ENCODE measurements at regions not wholly inside any gene's neighbourhood (a gene's known extent, or its start where the extent isn't known, plus 50 kb on each side); places are given as distances from the start of the nearest gene placed in this dataset.

DNA sequence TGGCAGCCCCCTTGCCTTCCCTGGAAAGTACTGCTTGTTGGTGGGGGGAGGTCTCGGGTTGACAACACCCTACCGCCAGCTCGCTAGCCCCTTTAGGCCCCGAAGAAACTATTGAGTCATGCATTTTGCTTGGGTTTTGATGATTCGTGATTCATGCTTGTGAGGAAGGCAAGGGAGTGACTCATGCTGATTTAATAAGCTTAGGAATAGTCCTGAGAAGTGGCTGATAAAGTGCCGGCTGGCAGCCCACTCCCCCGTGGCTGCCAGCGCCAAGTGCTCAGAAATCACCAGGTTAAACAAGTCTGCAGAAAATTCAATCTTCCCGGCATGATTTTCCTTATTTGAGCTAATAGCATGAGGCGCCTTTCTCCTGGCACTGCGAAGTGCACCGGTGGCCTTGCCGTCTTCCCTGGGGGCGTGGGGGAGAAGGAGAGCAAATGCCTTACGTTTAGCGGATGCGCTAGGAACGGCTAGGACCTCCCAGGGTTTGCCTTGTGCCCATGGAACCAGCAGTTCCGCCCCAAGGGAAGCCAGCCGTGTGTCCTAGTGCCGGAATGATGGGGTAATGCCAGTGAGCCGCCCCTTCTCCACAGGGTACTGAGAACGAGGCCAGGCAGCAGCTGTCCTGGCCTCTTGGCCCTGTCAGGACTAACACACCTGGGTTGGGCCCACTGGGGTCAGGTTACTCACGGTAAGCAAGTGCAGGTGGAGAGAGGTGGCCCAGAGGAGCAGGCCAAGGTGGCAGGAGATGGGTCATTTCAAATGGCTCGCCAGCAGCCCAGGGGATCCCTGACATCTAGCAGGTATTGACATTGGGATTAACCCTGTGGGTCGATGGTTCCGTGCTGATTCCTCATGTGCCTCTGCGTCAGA lies 151.9 kb downstream of the MACROH2A1 start:
- DNase-seq = no peak

DNA sequence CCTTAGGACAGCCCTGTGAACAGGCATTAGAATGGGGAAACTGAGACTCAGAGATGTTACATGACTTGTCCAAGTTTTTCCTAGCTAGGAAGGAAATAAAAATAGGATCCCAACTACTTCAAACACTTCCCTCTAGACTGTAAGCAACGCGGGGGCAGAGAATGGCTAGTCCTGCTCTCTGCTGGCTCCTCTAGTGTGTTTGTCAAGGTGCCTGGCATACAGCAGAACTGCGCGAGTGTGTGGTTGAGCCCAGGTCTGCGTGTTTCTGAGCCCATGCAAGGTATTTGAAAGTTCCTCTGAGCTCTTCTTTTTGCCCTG lies 152.5 kb downstream of the MACROH2A1 start:
- DNase-seq = no peak

DNA sequence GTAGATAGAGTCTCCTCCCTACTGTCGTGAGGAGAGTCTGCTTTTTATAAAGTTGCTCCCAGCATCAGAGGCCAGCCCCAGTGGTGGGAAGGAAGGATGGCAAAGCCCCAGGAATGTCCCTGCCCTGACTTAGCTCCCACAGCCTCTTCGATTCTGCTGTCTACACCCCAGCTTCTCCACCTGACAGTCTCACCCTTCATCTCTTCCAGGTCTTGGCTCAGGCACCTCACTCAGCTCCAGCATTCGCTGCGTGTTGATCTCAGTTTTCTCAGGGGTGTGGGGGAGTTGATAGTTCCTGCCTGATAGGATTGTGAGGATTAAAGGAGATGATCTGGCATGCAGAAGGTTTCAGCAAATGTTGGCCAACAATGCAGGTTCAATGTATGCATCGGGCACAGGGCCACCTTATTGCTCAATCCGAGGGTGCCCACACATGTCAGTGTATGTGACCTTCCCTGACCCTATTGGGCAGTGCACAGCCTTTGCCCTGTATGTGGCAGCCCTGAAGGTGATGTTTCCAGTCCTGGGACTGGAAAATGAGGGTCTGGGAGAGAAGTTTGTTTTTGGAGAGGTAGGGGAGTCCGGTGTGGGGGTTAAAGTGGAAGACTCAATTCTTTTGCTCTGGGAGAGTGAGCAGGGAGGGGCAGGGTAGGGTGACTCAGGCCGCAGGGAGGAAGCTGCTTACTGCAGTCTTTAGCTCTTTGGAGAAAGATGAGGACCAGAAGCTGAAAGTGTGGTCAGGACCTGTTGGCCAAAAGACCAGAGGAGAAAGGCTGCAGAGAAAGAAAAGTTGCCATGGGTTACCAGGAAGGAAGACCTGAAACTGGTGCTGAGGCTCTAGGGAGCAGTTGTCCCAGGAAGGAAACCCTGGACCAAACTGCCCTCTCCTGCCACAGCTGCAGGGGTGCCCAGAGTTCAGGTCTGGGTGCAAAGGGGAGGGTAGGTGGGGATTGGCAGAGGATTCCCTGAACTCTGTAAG lies 153.2 kb downstream of the MACROH2A1 start:
- no peak for DNase-seq

DNA sequence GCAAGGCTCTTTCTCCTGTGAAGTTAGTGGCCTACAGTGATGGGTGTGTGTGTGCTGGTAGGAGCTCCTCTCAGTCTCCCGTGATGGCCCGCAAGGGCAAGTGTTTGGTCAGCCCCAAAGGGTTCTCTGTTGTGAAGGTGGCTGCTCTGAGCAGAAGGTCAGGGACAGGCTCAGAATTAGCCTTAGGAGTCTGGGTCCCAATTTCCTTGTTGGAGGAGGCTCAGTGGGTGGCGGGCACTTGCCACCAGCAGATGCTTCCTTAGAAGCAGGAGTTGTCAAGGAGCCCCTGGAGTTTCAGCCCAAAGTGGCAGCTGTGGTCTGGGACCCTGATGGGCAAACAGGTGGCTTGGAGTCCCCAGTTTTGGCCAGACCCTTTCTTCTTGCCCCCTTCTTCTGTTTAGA lies 154.4 kb downstream of the MACROH2A1 start:
- DNase-seq = no peak

DNA sequence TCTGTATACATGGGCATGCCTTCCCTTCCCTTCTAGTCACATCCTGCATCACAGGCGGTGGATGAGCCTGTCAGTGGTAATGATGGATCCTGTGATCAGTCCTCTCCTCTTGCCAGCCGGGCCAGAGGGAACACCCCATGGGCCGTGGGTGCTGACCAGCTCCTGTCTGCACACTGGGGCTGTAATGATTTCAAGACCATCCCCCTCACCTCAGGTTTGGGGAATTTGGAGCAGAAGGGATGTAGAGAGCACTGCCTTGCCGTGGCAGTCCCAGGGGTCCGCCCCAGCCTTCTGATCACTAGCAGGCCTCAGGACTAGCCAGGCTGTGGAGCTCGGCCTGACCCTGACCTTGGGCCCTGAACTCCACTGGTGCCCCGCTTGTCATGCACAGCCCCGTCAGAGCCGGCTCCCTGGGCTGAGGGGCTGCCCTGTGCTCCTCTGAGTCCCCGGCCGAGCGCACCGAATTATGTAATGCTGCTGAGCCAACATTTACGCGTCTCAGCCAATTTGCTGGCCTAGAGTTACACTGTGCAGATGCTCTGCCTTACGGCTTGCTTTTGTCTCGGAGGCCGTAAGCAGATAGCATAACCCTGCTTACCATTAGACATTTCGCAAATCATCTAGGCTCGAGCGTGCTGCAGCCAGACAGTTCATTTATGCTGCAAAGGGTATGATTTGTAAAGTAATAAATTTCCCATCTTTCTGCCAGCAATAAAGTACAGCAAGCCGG lies 155.3 kb downstream of the MACROH2A1 start:
- no peak for DNase-seq

DNA sequence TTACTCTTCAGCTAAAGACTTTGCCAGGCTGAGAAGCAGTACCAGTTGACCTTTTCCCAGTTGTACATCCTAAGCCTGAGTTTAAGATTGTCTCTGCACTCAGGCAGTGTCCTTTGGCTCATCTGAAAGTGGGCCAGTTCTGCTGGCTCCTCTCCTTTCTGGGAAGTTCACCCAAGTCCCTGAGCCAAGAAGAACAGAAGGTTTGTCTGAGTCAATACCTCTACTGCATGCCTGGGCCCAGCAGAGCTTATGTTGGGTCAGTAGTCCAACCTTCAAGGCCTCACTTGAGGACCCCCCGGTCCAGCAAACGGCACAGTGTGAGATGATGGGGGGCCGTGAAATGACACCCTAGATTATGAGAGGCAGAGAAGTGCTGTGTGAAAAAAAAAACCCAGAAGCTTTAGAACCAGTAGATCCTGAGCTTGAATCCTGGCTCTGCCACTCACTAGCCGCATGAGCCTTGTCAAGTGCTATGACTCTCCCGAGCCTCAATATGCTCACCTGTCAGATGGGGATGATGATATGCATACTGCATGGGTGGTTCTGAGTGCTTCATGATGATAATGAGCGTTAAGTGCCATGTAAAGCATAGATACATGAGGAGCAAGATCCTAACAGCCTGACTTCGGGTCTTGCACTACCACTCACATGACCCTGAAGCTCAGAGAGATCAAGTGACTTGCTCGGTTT lies 156.0 kb downstream of the MACROH2A1 start:
- no peak for DNase-seq

DNA sequence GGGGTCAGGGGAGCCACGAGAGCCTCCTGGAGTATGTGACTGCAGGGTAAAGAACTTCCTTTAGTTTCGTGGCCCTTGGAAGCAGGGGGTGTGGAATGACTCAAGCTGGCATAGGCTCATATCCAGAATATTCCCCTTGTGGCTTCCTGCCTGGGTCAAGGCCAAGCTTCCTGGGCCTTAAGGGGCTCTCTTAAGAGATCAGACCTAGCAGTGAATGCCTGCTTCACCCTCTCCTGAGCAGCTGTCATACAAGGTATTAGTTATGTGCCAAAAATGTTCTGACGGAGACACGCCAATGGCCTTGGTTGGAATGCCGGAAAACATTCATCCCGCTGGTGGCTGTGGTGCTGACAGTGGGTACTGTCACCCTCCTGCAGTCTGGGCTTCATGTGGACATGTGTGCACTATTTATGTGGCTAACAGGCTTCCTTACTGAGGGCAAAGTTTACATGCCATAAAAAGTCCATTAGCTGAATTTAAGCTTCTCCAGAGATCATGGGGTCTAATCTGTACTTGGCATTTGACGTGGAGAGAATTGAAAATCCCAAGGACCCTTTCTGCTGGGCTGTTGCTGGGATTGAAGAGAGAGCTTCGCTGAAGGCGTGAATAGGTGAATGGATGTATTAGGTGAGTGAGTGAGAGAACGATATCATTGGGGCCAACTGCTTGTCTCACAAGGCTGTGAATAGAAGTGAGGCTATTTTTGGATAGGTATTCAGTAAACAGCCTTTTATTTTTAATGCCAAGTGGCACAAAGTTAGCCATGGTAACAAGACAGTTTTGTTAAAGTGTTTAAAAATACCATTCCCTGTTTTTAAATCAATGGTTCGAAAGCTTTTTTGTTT lies 156.8 kb downstream of the MACROH2A1 start:
- no peak for DNase-seq

DNA sequence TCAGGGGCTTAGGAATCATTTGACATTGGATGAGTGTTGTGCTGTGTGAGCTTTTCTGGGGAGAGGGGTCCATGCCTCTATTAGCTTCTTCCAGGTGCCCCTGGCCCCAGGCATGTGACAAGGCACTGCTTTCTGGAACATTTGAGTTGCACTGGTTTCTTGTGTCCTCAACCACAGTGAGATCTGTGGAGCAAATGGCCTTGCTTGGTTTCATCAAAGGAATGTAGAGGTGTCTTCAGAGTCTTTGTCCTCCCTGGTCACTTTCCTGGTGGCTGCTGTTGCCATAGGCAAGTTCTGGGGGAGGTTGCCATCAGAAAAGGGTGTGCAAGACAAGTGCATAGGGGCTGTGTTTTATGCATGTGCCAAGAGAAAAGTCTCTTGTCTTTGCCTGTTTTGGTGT lies 157.5 kb downstream of the MACROH2A1 start:
- no peak for DNase-seq

DNA sequence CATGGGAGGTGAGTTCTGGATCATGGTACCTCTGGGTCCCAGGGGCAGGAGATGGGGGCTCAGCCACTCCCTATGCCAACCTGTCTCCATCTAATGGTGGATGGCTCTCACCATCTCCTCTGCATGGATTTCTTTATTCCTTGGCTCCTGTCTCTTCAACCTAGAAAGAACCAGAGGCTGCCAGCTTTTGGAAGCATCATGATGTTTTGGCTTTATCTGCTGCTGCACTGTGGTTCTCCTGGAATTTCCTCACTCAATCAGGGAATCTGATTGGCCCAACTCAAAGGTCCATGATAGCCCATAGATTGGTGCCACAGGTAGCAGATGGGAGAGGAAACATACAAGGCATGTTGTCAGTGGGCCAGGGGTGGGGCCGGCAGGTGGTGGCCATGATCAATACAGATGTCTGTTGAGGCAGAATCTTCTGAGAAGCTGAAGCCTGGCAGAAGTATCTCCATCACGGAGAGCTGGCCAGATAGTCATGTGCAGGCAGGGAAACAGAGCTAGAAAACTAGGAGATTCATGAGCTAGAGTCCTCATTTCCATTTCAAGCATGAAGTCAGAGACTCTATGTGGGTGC lies 158.2 kb downstream of the MACROH2A1 start:
- no peak for DNase-seq

DNA sequence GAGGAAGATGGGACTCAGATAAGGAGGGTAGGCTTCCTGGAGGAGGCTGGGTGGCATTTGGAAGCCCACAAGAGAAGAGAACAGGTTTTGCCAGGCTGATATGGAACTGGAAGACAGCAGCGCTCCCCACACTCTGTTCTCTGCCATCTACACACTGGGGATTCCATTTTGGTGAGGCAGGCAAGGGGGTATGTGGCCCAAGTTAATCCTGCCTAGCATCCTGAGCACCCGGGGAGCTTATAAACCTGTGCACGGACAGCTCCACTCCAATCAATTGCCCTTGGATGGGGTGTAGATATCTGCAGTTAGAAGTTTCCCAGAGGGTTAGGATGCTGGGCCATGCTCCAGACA lies 158.8 kb downstream of the MACROH2A1 start:
- DNase-seq = no peak

DNA sequence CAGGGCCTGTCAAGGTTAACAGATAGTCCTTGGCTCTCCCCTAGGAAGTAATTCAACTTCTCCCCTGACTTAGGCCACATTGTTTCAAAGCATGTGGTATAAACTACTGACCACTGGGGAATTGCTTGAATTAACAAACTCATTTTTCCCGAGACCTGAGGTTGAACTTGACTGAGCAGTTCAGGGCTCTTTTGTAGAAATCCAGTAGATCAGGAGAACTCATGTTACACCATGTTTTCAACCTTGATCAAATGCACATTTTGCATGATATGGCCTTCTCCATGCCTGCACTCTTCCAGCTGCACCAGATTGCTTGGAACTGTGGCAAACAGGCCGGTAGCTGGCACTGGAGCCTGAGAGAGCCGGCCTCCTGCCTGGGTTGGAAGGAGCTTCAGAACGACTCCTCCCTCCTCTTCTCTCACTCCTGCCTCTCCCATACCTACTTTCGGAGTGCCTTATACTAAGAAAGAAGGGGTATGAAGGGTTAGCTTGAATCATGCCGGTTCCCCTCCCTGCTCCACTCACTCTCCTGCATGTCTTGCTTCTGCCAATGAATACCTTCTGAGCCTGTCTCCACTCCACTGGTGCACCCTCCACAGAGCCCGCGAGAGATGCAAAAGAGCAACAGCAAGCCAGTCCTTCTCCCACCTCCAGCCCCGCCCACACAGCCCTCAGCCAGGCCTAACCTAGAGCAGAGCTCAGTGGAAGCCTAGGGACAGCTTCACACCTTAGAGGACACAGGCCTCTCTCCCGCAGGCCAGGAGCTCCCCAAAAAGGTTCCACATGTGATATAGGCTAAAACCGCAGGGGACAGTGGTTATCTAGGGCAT lies 159.4 kb downstream of the MACROH2A1 start:
- no peak for DNase-seq

DNA sequence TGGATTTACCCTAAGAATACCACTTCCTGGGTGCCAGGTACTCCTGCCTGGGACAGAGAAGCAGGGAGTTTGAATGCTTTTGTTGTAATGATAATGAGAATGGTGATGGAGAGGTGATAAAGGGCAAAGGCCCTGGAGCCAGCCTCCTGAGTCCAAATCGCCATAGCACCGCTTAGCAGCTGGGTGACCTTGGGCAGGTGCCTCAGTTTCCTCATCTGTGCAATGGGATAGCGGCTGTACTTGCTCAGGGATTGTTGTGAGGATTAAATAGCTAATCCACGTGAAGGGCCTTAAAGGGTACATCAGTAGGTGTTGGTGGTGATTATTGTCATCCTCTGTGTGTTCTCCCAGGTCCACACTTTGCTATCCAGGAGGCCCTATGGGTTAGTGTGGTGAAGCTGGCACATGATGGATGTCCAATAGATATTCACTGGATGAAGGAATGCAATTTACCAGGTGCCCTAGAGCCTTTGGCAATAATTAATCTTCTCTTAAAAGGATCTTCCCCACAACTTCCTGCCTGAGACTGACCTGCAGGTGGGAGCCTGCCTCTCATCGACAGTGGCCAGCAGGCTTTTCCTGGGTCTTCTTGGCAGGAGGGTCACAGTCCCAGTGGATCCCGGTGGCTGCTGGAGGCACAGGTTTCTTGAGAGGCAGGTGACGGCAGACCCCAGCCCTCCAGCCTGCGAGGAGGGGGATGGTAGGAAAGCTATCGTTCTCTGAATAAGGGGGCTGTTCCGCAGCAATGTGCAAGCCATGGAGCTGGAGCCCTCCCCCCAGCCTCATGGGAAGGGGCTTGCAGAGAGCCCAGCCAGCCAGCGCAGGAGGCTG lies 160.2 kb downstream of the MACROH2A1 start:
- no peak for DNase-seq

DNA sequence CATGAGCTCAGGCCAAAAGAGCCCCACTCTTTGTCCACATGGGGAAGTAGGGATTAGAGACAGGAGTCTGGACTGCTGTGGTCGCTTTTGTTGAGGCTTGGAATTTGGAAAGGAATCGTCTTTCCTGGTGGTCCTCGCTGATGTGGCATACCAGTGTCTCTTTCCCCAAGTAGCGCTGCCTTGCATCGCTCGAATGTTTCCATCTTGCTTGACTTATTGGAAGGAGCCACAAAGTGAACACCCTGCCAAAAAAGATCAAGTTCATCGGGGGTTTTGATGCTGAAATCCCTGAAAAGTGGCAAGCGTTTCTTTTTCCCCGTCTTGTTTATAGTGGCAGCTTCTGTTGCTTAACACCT lies 161.3 kb downstream of the MACROH2A1 start:
- DNase-seq = no peak

DNA sequence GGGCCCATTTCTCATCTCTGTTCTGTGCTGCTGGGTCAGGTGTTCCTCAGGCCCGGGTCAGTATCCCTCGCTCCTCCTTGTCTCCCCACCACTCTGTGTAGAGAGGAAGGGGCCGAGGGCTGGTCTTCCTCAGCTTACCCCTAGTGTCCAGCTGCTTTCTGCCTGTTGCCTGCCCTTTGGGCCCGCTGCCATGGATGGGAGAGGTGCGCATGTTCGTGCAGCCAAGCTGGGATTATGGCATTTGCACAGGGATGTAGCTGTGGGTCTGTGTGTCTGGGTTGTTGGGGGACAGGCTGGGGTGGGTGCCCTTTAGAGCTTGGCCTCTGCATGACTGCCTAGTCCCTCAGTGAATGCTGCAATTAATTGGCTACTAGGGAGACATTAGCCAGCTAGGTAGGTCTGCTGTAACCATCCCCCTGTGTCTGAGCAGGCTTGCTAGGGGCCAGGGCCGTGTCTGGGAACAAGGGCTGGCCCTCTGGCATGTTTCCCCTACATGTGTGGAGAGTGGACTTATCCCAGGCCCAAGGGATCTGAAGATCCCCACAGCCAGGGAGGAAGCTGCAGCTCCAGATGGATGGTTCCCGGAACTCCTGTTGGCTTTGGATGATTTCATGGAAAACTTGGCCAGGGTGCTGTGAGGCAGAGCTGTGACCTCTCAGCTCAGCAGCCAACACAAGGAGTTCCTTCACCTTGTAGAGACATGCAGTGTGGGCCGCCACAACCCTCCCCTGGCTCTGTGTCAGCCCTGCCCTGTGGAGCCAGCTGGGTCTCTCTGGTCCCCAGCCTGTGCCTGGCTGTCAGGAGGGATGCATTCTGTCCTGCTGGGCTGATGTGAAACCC lies 161.9 kb downstream of the MACROH2A1 start:
- DNase-seq = no peak

DNA sequence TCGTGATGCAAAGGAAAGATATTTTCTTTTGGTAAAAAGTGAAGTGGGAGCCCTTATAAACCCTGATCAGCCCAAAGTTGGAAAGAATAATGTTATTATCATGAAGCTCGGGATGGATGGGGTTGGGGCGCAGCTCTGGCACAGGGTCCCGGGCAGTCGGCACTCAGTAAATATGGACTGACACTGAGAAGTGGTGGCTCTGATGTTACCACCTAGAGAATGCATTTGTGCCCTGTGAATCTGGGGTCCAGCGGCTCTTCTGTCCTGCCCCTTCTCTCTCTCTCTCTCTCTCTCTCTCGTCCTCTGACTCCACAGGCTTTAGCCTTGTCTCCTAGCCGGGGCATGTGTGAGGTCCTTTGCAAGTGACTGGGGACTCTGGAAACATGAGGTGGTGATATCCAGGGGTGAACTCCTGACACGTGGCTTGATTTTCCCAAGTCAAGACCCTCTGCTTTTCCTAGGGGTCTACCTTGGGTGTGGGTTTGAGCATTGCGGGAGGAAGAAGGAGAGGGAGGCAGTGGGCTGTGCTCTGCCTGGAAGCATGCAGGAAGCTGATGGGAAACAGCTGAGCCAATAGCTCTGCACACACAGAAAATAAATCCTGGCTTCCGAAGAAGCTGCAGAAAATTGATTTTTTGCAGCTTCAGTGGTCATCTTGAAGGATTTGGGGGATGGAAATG lies 162.7 kb downstream of the MACROH2A1 start:
- no peak for DNase-seq

DNA sequence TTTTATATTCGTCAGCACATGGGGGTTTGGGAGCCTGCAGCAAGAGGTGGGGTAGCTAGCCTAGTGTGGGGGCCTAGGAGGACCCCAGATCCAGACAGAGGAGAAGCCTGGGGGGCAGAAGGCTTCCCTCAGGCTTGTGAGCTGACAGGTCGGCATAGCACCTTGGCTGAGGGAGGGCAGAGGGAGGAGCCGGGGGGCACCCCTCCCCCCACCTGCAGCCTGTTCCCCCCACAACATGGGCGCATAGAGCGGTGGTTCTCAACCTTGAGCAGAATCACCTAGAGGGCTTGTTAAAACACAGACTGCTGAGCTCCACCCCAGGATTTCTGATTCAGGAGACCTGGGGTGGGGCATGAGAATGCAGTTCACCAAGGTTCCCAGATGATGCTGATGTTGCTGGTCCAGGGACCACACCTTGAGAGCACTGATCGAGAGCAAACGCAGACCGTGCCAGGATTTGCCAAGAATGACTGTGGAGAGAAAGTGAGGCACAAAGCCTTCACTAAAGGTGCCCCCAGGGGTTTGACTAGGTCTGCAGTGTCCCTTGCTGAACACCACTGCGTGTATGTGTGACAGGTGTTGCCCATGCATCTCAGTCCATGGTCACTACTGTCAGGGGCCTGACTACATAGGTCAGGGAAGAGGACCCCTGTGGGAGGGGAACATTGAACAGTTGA lies 163.3 kb downstream of the MACROH2A1 start:
- no peak for DNase-seq

DNA sequence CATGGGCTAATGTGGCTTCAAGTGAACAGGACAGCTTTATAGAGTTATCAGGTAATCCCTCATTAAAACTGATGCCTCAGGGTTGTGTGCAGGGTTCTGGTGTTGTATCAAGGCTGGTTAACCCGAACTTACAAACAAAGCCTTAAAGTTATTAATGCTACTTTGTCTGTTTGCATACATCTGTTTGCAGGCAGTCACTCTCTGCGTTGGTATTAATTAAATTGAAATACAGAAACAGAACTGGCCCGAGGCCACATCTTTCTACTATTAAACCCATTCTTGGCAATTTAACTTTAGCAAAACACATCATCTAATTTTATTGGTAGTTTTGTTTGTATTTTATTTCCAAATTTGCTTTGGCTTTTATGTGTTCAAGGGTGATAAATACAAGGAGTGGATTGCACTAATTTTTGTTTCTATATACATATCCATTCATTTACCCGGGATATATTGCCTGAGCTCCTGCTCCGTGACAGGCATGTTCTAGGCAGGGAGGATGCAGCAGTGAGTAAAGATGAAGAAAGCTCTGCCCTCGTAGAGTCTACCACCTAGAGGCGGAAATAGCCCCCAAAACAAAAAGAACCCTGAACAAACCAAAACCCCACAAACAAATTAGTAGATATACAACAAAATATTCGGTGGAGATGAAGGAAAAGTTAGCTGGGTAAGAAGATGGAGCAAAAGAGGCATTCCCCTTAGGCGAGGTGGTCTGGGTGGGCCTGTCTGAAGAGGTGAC lies 164.2 kb downstream of the MACROH2A1 start:
- DNase-seq = no peak

Measured in central memory CD4-positive, alpha-beta T cell (primary cell).